ENCODE measurements at regions not wholly inside any gene's neighbourhood (a gene's known extent, or its start where the extent isn't known, plus 50 kb on each side); places are given as distances from the start of the nearest gene placed in this dataset.

DNA sequence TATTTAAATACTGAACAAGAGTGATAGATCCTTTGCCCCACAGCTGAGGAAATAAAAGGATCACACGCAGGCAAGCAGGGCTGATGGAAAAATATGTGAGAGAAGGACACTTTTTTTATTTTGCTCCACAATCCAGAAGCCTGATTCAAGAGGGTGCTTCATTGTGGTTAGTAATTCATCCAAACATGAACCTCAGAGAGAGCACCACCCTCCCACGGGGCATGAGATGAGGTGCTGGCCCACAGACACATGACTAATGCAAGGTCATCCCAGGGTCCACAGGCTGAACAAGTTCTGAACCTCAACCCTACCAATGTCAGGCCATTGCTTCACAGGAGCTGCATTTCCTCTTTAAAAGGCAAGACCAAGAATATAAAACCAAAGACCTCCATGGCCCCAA, 239.6 kb downstream of the MREG start (continued):
- TF ChIP-seq ARHGAP35 (CRISPR knock-in tag; IDR thresholded peaks at IDR 0.05; ENCODE audit: borderline replicate concordance) (no peak), UBTF (CRISPR knock-in tag; IDR thresholded peaks at IDR 0.05) (no peak), CCDC6 (CRISPR knock-in tag; IDR thresholded peaks at IDR 0.05) (no peak), LBX2 (CRISPR knock-in tag; IDR thresholded peaks at IDR 0.05; ENCODE audit: borderline replicate concordance) (no peak), GPN1 (CRISPR knock-in tag; IDR thresholded peaks at IDR 0.05; ENCODE audit: borderline replicate concordance) (no peak), MIER2 (CRISPR knock-in tag; IDR thresholded peaks at IDR 0.05) (peak; percentile 51; the same call in 1 of the 2 replicates), ZNF280B (CRISPR knock-in tag; IDR thresholded peaks at IDR 0.05; ENCODE audit: borderline replicate concordance) (no peak), ADNP (CRISPR knock-in tag; IDR thresholded peaks at IDR 0.05) (no peak), ZFP36L1 (CRISPR knock-in tag; IDR thresholded peaks at IDR 0.05) (no peak), IRX3 (CRISPR knock-in tag; IDR thresholded peaks at IDR 0.05; ENCODE audit: borderline replicate concordance, low read depth) (no peak), MZF1 (CRISPR knock-in tag; IDR thresholded peaks at IDR 0.05; ENCODE audit: borderline replicate concordance) (no peak), NRL (CRISPR knock-in tag; IDR thresholded peaks at IDR 0.05; ENCODE audit: borderline replicate concordance) (no peak), CHD4 (IDR thresholded peaks at IDR 0.05; ENCODE audit: borderline replicate concordance, low read length) (no peak), NFE2L1 (CRISPR knock-in tag; IDR thresholded peaks at IDR 0.05; ENCODE audit: borderline replicate concordance) (no peak), ZNF260 (CRISPR knock-in tag; IDR thresholded peaks at IDR 0.05; ENCODE audit: borderline replicate concordance, low read depth) (no peak), RCOR2 (CRISPR knock-in tag; IDR thresholded peaks at IDR 0.05) (no peak), NFYC (CRISPR knock-in tag; IDR thresholded peaks at IDR 0.05) (no peak), EEA1 (CRISPR knock-in tag; IDR thresholded peaks at IDR 0.05; ENCODE audit: borderline replicate concordance) (no peak), ELF3 (CRISPR knock-in tag; IDR thresholded peaks at IDR 0.05) (peak; percentile 38; the same call in 1 of the 2 replicates), ZNF644 (CRISPR knock-in tag; IDR thresholded peaks at IDR 0.05; ENCODE audit: low read depth) (peak; percentile 79), ZNF337 (CRISPR knock-in tag; IDR thresholded peaks at IDR 0.05; ENCODE audit: borderline replicate concordance, low read depth) (no peak), TEF (CRISPR knock-in tag; IDR thresholded peaks at IDR 0.05) (no peak), RXRA (CRISPR knock-in tag; IDR thresholded peaks at IDR 0.05) (peak; percentile 36; the same call in 1 of the 2 replicates), TBL1XR1 (IDR thresholded peaks at IDR 0.05; ENCODE audit: borderline replicate concordance, low read length, partially characterized antibody) (no peak)
- TF ChIP-seq, protein P1, sequence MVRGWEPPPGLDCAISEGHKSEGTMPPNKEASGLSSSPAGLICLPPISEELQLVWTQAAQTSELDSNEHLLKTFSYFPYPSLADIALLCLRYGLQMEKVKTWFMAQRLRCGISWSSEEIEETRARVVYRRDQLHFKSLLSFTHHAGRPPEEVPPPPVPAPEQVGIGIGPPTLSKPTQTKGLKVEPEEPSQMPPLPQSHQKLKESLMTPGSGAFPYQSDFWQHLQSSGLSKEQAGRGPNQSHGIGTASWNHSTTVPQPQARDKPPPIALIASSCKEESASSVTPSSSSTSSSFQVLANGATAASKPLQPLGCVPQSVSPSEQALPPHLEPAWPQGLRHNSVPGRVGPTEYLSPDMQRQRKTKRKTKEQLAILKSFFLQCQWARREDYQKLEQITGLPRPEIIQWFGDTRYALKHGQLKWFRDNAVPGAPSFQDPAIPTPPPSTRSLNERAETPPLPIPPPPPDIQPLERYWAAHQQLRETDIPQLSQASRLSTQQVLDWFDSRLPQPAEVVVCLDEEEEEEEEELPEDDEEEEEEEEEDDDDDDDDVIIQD (CRISPR knock-in tag; IDR thresholded peaks at IDR 0.05; ENCODE audit: low read depth) = peak; percentile 92

Data from HepG2 (cell line).